ENCODE measurements at regions not wholly inside any gene's neighbourhood (a gene's known extent, or its start where the extent isn't known, plus 50 kb on each side); places are given as distances from the start of the nearest gene placed in this dataset.

DNA sequence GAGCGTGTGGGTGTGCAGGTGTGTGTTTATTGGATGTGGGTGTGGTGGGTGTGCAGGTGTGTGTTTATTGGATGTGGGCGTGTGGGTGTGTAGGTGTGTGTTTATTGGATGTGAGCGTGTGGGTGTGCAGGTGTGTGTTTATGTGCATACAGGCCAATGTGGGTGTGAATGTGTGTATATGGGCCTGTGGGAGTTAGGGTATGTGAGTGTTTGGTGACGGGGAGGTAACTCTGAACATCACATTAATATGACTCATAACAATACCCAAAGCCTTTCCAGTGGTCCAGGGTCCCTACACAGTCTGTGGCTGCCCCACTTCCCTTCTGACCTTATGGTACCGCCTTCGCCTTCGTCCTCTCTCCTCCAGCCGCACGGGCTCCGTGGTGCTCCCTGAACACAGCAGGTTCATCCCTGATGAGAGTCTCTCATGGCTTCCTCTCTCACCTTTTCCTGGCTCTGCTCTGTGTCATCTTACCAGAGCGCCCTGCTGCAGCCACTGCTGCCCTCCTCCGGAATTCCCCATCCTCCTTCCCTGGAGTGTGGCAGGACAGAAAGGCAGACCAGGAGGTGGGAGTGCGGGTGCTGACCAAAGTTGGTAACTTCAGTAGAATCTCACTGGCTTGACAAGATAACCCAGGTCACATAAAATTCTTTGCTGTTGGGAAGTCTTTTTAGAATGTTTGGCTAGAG is 80.0 kb downstream of the SLC2A10 start:
- Mint-ChIP-seq H3K27me3 (ENCODE audit: low read depth) (peaks cover 2% of the 10 kb centered on the region; the same call in 1 of the 2 replicates), H3K4me1 (peaks cover 11% of the 10 kb centered on the region), H3K9me3 (no peaks in the 10 kb centered on the region), H3K36me3 (no peaks in the 10 kb centered on the region), H3K27ac (no peak overlapping the region), H3K4me3 (no peak overlapping the region)
- POLR2A ChIA-PET, result no interaction called here
- ATAC-seq (no peak), DNase-seq (ENCODE audit: low spot score) (no peak)
- CTCF ChIA-PET, result no interaction called here
- TF ChIP-seq GRHL2 (CRISPR knock-in tag; IDR thresholded peaks at IDR 0.05; ENCODE audit: insufficient replicate concordance, severe bottlenecking) (no peak), ZNF671 (CRISPR knock-in tag; IDR thresholded peaks at IDR 0.05) (no peak), FOXP1 (CRISPR knock-in tag; IDR thresholded peaks at IDR 0.05; ENCODE audit: borderline replicate concordance) (no peak), CBFB (CRISPR knock-in tag; IDR thresholded peaks at IDR 0.05; ENCODE audit: low read depth) (no peak)
- TF ChIP-seq, protein P1, sequence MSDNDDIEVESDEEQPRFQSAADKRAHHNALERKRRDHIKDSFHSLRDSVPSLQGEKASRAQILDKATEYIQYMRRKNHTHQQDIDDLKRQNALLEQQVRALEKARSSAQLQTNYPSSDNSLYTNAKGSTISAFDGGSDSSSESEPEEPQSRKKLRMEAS (CRISPR knock-in tag; IDR thresholded peaks at IDR 0.05), result no peak

DNA sequence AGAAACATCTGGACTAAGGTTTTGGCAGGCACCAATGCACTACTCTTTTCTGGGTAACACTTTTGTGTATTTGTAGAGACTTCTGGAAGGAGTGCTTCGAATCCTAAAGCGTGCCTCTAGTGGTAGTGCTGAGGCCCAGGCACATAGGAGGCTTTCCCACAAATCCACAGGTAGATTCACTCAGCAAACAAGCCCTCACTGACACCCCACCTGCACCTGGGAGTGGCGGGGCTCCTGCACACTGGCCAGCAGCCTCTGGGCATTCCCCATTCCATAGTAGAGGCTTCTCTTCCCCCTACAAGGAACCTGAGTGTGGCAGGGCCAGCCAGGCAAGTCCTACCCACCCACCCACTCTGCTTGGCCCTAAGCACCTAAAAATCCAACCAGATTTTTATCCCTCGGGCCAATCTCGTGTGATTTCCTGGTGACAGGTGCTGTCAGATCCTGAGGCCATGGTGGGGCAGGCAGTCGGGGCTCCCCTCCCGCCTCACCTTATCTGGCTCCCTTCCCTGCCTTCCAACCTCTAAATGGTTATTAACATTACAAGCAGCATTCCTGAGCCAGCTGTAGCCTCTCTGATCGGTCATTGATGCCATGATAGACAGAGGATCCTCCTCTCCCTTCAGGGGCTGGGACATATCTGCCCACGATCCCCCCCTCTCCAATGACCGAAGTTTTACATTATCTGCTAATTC is 82.4 kb downstream of the SLC2A10 start:
- no peak for TF ChIP-seq RELA (CRISPR knock-in tag; IDR thresholded peaks at IDR 0.05; ENCODE audit: borderline replicate concordance)
- TF ChIP-seq, protein P2, sequence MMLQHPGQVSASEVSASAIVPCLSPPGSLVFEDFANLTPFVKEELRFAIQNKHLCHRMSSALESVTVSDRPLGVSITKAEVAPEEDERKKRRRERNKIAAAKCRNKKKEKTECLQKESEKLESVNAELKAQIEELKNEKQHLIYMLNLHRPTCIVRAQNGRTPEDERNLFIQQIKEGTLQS (CRISPR knock-in tag; conservative IDR thresholded peaks at IDR 0.05), result no peak
- TF ChIP-seq, protein P3, sequence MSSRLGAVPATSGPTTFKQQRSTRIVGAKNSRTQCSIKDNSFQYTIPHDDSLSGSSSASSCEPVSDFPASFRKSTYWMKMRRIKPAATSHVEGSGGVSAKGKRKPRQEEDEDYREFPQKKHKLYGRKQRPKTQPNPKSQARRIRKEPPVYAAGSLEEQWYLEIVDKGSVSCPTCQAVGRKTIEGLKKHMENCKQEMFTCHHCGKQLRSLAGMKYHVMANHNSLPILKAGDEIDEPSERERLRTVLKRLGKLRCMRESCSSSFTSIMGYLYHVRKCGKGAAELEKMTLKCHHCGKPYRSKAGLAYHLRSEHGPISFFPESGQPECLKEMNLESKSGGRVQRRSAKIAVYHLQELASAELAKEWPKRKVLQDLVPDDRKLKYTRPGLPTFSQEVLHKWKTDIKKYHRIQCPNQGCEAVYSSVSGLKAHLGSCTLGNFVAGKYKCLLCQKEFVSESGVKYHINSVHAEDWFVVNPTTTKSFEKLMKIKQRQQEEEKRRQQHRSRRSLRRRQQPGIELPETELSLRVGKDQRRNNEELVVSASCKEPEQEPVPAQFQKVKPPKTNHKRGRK (CRISPR knock-in tag; IDR thresholded peaks at IDR 0.05; ENCODE audit: borderline replicate concordance), result no peak
- TF ChIP-seq, protein P4, sequence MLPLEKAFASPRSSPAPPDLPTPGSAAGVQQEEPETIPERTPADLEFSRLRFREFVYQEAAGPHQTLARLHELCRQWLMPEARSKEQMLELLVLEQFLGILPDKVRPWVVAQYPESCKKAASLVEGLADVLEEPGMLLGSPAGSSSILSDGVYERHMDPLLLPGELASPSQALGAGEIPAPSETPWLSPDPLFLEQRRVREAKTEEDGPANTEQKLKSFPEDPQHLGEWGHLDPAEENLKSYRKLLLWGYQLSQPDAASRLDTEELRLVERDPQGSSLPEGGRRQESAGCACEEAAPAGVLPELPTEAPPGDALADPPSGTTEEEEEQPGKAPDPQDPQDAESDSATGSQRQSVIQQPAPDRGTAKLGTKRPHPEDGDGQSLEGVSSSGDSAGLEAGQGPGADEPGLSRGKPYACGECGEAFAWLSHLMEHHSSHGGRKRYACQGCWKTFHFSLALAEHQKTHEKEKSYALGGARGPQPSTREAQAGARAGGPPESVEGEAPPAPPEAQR (CRISPR knock-in tag; IDR thresholded peaks at IDR 0.05), result no peak
- TF ChIP-seq NFYB (CRISPR knock-in tag; conservative IDR thresholded peaks at IDR 0.05; ENCODE audit: low read depth), result no peak
- TF ChIP-seq GRHL2 (CRISPR knock-in tag; IDR thresholded peaks at IDR 0.05; ENCODE audit: insufficient replicate concordance, severe bottlenecking), result no peak
- TF ChIP-seq IRF2 (CRISPR knock-in tag; IDR thresholded peaks at IDR 0.05; ENCODE audit: borderline replicate concordance, low read depth), result no peak
- TF ChIP-seq, protein P5, sequence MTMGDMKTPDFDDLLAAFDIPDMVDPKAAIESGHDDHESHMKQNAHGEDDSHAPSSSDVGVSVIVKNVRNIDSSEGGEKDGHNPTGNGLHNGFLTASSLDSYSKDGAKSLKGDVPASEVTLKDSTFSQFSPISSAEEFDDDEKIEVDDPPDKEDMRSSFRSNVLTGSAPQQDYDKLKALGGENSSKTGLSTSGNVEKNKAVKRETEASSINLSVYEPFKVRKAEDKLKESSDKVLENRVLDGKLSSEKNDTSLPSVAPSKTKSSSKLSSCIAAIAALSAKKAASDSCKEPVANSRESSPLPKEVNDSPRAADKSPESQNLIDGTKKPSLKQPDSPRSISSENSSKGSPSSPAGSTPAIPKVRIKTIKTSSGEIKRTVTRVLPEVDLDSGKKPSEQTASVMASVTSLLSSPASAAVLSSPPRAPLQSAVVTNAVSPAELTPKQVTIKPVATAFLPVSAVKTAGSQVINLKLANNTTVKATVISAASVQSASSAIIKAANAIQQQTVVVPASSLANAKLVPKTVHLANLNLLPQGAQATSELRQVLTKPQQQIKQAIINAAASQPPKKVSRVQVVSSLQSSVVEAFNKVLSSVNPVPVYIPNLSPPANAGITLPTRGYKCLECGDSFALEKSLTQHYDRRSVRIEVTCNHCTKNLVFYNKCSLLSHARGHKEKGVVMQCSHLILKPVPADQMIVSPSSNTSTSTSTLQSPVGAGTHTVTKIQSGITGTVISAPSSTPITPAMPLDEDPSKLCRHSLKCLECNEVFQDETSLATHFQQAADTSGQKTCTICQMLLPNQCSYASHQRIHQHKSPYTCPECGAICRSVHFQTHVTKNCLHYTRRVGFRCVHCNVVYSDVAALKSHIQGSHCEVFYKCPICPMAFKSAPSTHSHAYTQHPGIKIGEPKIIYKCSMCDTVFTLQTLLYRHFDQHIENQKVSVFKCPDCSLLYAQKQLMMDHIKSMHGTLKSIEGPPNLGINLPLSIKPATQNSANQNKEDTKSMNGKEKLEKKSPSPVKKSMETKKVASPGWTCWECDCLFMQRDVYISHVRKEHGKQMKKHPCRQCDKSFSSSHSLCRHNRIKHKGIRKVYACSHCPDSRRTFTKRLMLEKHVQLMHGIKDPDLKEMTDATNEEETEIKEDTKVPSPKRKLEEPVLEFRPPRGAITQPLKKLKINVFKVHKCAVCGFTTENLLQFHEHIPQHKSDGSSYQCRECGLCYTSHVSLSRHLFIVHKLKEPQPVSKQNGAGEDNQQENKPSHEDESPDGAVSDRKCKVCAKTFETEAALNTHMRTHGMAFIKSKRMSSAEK (CRISPR knock-in tag; IDR thresholded peaks at IDR 0.05; ENCODE audit: borderline replicate concordance), result no peak
- TF ChIP-seq NR2C2 (CRISPR knock-in tag; IDR thresholded peaks at IDR 0.05), result no peak
- H3K27ac Mint-ChIP-seq, result no peak overlapping the region
- ATAC-seq, result peak; percentile 60
- peaks cover 7% of the 10 kb centered on the region for H3K4me1 Mint-ChIP-seq
- H3K36me3 Mint-ChIP-seq, result no peaks in the 10 kb centered on the region
- POLR2A ChIA-PET, result no interaction called here
- no peak overlapping the region for H3K4me3 Mint-ChIP-seq
- H3K27me3 Mint-ChIP-seq (ENCODE audit: low read depth), result peaks cover 2% of the 10 kb centered on the region; the same call in 1 of the 2 replicates
- peaks cover 3% of the 10 kb centered on the region for H3K9me3 Mint-ChIP-seq
- CTCF ChIA-PET, result interaction anchor here (0.7 to 0.8 kb wide), 2 partner anchors 11 to 18 kb away, joined by 3 read pairs; no protein-coding TSS in a partner anchor
- DNase-seq (ENCODE audit: low spot score), result peak; percentile 29
